ENCODE measurements at regions not wholly inside any gene's neighbourhood (a gene's known extent, or its start where the extent isn't known, plus 50 kb on each side); places are given as distances from the start of the nearest gene placed in this dataset.
"Not testable (repeated sequence)": the region's sequence is repeated elsewhere in the genome, so short reads cannot be mapped to it uniquely, and the experiment has no call there.

GRCh38 chr12:5318874-5319273, 113.0 kb upstream of the NTF3 start:
- DNase-seq (ENCODE audit: low read depth): peak; percentile 3
- TF ChIP-seq, protein P1, sequence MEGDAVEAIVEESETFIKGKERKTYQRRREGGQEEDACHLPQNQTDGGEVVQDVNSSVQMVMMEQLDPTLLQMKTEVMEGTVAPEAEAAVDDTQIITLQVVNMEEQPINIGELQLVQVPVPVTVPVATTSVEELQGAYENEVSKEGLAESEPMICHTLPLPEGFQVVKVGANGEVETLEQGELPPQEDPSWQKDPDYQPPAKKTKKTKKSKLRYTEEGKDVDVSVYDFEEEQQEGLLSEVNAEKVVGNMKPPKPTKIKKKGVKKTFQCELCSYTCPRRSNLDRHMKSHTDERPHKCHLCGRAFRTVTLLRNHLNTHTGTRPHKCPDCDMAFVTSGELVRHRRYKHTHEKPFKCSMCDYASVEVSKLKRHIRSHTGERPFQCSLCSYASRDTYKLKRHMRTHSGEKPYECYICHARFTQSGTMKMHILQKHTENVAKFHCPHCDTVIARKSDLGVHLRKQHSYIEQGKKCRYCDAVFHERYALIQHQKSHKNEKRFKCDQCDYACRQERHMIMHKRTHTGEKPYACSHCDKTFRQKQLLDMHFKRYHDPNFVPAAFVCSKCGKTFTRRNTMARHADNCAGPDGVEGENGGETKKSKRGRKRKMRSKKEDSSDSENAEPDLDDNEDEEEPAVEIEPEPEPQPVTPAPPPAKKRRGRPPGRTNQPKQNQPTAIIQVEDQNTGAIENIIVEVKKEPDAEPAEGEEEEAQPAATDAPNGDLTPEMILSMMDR (IDR thresholded peaks at IDR 0.05; ENCODE audit: insufficient read depth, low read depth, low read length): no peak
- H3K4me3 ChIP-seq (ENCODE audit: low read depth, low read length): no peak overlapping the region

DNA sequence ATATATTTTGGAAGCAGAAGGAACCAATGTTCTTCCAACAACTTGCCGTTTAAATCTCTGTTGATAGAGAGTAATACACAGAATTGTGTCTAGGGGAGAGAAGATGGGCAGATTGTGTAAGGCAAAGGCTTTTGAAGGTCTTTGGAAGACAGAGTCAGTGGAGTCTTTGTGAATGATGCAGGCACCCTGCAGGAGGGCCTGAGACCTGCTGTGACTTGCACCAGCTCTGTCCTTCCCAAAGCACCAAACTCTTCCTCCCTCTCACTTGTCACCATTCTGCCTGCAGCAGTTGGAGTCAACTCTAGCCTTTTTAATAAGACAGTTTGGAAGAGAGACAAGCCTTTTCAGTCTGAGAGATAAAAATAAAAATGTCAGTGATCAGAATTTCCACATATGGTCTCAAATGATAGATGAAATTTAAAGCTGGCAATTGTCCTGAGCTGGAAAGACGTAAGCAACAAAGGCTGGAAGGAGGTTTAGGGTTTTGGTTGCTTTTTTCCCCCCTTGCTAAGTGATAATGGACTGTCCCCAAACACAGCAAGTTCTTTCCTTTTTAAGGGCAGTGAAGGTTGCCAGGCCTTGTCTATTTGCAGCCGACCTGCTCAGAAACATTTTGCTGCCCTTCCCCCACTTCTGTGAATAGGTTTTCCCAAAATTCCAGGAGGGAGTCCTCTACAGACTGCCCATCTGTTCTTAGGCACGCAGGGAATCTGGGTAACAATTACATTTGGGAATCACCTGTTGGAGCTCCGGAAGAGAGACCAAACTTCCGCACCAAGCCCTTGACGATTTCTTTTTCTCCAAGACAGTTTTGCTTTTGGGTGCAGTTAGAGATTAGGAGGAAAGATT, 103.0 kb upstream of the NTF3 start:
- no peak for DNase-seq (ENCODE audit: low read depth)
- no peak overlapping the region for H3K4me3 ChIP-seq (ENCODE audit: low read depth, low read length)
- TF ChIP-seq, protein P1 (IDR thresholded peaks at IDR 0.05; ENCODE audit: insufficient read depth, low read depth, low read length): no peak

DNA sequence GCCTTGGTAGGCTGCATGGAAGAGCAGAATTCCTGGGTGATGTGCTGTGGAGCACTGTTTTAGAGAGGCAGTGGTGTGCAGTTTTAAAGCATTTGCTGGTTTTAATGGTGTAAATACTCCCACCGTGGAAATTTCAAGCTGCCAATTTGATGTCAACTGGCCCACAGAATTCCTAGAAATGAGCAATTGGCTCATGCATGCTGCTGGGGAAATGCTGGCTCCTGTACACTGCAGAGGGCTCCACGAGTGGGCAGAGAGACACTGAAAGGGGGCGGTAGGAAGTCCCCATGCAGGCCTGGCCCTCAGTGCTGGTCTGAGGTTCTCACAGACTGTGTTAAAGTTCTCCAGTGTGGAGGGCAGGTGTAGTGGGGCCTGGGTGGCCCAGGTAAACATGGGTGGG, 99.4 kb upstream of the NTF3 start:
- TF ChIP-seq, protein P1 (IDR thresholded peaks at IDR 0.05; ENCODE audit: insufficient read depth, low read depth, low read length): no peak
- DNase-seq (ENCODE audit: low read depth): no peak

DNA sequence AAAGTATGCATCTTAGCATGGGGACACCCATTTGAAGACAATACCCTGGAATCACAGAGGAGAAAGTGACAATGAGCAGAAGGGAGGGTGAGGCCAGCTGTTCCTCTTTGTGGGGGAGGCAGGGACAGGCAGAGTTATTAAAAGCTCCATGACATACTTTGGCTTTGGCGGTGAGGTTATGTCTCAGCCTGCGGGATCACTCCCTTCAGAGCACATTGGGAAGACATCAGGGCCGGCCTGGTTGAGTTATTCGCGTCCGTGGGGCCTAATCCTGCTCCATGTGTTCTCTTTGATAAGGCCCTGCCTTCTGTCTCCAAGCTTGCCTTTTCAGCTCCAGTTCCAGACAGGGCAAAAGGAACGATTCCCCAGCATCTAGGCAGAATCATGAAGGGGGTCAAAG, 98.8 kb upstream of the NTF3 start:
- TF ChIP-seq, protein P1 (IDR thresholded peaks at IDR 0.05; ENCODE audit: insufficient read depth, low read depth, low read length): no peak
- no peak overlapping the region for H3K4me3 ChIP-seq (ENCODE audit: low read depth, low read length)
- no peak for DNase-seq (ENCODE audit: low read depth)

More for the DNA sequence above, 99.4 kb upstream of the NTF3 start:
- no peak overlapping the region for H3K4me3 ChIP-seq (ENCODE audit: low read depth, low read length)

DNA sequence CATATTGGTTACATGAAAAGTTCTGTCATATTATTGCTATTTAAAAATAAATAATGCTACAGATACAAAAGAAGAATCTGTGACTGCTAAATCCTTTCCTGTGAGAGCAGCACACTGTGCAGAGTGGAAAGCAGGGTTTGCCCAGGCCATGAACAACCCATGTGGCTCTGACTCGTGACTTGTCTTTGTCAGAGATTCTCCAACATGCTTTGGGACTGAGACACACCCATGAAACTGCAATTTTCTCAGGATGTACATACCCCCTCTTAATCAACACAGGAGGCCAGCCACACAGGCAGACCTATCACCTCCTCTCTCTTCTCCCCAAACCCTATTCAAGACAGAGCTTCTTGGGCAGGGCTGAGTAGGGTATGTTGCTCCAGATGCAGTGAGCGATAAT, 96.8 kb upstream of the NTF3 start:
- TF ChIP-seq, protein P1 (IDR thresholded peaks at IDR 0.05; ENCODE audit: insufficient read depth, low read depth, low read length): no peak
- DNase-seq (ENCODE audit: low read depth): no peak
- no peak overlapping the region for H3K4me3 ChIP-seq (ENCODE audit: low read depth, low read length)

GRCh38 chr12:5341086-5341485, 90.8 kb upstream of the NTF3 start:
- not testable (repeated sequence) for H3K4me3 ChIP-seq (ENCODE audit: low read depth, low read length); DNase-seq (ENCODE audit: low read depth)

DNA sequence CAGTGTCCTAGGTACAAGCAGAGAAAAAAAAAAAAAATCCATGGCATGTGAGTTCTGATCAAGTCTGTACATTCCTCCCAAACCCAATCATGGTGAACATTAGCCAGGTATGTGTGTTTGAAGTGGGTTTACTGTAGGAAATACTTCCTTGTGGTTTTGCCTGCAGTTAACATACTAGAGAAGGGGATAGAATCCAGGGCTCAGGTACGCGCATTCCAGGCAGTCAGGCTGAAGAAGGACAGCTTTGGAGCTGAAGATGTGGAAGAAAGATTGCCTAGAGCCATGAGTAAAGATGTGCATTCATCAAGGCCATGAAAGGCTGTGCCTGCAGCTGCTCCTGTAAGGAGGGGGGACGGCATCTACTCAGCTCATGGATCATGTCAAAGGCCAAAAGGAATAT, 88.2 kb upstream of the NTF3 start:
- no peak for DNase-seq (ENCODE audit: low read depth)
- TF ChIP-seq, protein P1 (IDR thresholded peaks at IDR 0.05; ENCODE audit: insufficient read depth, low read depth, low read length): no peak
- H3K4me3 ChIP-seq (ENCODE audit: low read depth, low read length): no peak overlapping the region
